ENCODE measurements at regions not wholly inside any gene's neighbourhood (a gene's known extent, or its start where the extent isn't known, plus 50 kb on each side); places are given as distances from the start of the nearest gene placed in this dataset.

DNA sequence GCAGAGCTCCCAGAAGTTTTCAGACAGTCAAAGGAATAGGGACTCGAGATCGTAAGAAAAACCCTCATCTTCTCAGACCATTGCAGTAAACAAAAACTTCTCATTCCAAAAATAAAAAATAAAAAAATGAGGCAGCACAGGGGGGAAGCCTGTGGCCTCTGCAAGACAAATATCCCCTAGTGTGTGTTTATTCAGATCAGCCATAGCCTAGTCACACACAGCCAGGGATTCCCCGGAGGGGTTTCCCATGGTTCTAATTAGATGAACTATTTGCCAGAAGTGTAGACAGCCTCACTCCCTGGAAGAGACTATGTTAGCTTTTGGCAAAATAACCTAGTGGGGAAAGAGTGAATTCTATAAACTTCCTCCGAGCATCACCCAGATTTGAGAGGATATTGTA is 122.9 kb upstream of the KLF7 start:
- no peaks in the 10 kb centered on the region for H3K9me2 ChIP-seq (ENCODE audit: insufficient read depth)
- no peaks in the 10 kb centered on the region for H3K27me3 ChIP-seq (ENCODE audit: insufficient read depth, low read length)
- intact Hi-C loops (cut with micrococcal nuclease): no loop called here
- no peak for DNase-seq (ENCODE audit: low read depth, low spot score)
- no peaks in the 10 kb centered on the region for H3K4me1 ChIP-seq (ENCODE audit: control insufficient read depth in 1 of 2, insufficient read depth in 2 of 2, low read length in 2 of 2)
- no peak overlapping the region for H3K27ac ChIP-seq (ENCODE audit: low read depth, low read length)
- H3K79me2 ChIP-seq (ENCODE audit: insufficient read depth, low read length): no peaks in the 10 kb centered on the region
- no peak overlapping the region for H2AFZ ChIP-seq (ENCODE audit: low read depth, low read length, poor library complexity, severe bottlenecking)
- no peak for ATAC-seq
- no peak overlapping the region for H3K4me2 ChIP-seq (ENCODE audit: low read length)
- no peaks in the 10 kb centered on the region for H3K9me3 ChIP-seq (ENCODE audit: control insufficient read depth in 1 of 2, insufficient read depth in 1 of 2, low read depth in 1 of 2, low read length in 2 of 2)
- H3K36me3 ChIP-seq (ENCODE audit: control insufficient read depth in 1 of 2, insufficient read depth in 2 of 2, low read length in 2 of 2): no peaks in the 10 kb centered on the region
- BruUV-seq (replicated peaks): no TSS peak
- no peak overlapping the region for H3K9ac ChIP-seq (ENCODE audit: low read length)
- ChIA-PET RAD21 (ENCODE audit: low non-redundant PET in 1 of 2, low total read pairs in 2 of 2, uncharacterized antibody in 2 of 2, unreplicated experiment in 2 of 2) (no interaction called here), POLR2A (no interaction called here), CTCF (no interaction called here)
- no peaks in the 10 kb centered on the region for H4K20me1 ChIP-seq (ENCODE audit: insufficient read depth)
- H3K4me3 ChIP-seq (replicated peaks in 1 of 2; ENCODE audit: low read depth in 1 of 2, low read length in 2 of 2): no peak overlapping the region
- TF ChIP-seq EZH2phosphoT487 (IDR thresholded peaks at IDR 0.05; ENCODE audit: borderline replicate concordance) (no peak), CEBPB (IDR thresholded peaks at IDR 0.05; ENCODE audit: low read depth) (no peak), ZFX (IDR thresholded peaks at IDR 0.05) (no peak), RAD21 (IDR thresholded peaks at IDR 0.05; ENCODE audit: low read depth) (no peak), SP1 (IDR thresholded peaks at IDR 0.05; ENCODE audit: low read depth) (no peak), ELF1 (IDR thresholded peaks at IDR 0.05; ENCODE audit: borderline replicate concordance, low read depth) (no peak), FOSL1 (IDR thresholded peaks at IDR 0.05; ENCODE audit: low read depth) (no peak)
- TF ChIP-seq, protein P1, sequence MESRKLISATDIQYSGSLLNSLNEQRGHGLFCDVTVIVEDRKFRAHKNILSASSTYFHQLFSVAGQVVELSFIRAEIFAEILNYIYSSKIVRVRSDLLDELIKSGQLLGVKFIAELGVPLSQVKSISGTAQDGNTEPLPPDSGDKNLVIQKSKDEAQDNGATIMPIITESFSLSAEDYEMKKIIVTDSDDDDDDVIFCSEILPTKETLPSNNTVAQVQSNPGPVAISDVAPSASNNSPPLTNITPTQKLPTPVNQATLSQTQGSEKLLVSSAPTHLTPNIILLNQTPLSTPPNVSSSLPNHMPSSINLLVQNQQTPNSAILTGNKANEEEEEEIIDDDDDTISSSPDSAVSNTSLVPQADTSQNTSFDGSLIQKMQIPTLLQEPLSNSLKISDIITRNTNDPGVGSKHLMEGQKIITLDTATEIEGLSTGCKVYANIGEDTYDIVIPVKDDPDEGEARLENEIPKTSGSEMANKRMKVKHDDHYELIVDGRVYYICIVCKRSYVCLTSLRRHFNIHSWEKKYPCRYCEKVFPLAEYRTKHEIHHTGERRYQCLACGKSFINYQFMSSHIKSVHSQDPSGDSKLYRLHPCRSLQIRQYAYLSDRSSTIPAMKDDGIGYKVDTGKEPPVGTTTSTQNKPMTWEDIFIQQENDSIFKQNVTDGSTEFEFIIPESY (IDR thresholded peaks at IDR 0.05; ENCODE audit: extremely low read depth, insufficient replicate concordance, low read length): no peak

DNA sequence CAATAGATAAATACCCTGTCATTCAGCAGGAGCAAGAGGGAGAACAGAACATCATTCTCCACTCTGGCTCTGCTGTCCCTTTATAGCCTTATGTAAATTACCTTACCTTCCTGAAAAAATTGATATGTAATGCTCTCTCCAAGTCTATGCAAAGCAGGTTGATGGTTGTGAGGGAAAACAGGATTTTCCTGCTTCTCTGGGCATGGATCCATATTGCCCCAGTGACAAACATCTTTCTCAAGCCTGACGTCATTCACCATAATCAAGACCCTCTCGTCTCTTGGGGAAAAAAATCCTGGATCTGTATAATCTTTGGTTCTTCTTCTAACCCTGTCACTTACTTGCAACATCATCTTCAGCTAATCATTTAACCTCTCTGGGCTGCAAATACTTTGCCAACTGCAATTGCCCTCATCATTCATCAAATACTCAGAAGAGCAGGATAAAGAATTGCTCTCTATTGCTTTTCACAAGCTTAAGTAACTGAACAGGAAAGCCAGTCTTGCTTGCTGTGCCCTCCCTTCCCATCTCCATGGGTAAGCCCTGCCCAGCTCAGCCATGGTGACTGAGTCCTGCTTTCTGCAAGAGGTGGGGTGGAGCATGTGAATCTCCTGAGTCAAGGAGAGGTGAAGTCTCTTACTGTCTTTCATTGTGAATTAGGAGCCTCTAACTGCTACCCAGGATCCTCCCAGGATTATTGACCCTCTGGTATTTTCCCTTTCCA is 123.7 kb upstream of the KLF7 start:
- ATAC-seq (no peak), DNase-seq (ENCODE audit: low read depth, low spot score) (no peak)
- no peak overlapping the region for H3K4me2 ChIP-seq (ENCODE audit: low read length)
- no peaks in the 10 kb centered on the region for H3K4me1 ChIP-seq (ENCODE audit: control insufficient read depth in 1 of 2, insufficient read depth in 2 of 2, low read length in 2 of 2)
- no peaks in the 10 kb centered on the region for H3K36me3 ChIP-seq (ENCODE audit: control insufficient read depth in 1 of 2, insufficient read depth in 2 of 2, low read length in 2 of 2)
- POLR2A ChIA-PET: no interaction called here
- intact Hi-C loops (cut with micrococcal nuclease): no loop called here
- CTCF ChIA-PET: no interaction called here
- no peaks in the 10 kb centered on the region for H3K27me3 ChIP-seq (ENCODE audit: insufficient read depth, low read length)
- no peak overlapping the region for H3K9ac ChIP-seq (ENCODE audit: low read length)
- H3K9me2 ChIP-seq (ENCODE audit: insufficient read depth): no peaks in the 10 kb centered on the region
- no peaks in the 10 kb centered on the region for H3K79me2 ChIP-seq (ENCODE audit: insufficient read depth, low read length)
- no TSS peak for BruUV-seq (replicated peaks)
- RAD21 ChIA-PET (ENCODE audit: low non-redundant PET in 1 of 2, low total read pairs in 2 of 2, uncharacterized antibody in 2 of 2, unreplicated experiment in 2 of 2): no interaction called here
- H3K27ac ChIP-seq (ENCODE audit: low read depth, low read length): no peak overlapping the region
- no peak for TF ChIP-seq YY1 (IDR thresholded peaks at IDR 0.05; ENCODE audit: extremely low read depth, insufficient replicate concordance, low read depth, low read length)
- TF ChIP-seq, protein P1 (IDR thresholded peaks at IDR 0.05; ENCODE audit: extremely low read depth, insufficient replicate concordance, low read length): no peak
- no peak for TF ChIP-seq CBX3 (IDR thresholded peaks at IDR 0.05; ENCODE audit: low read depth)
- no peak for TF ChIP-seq SP1 (IDR thresholded peaks at IDR 0.05; ENCODE audit: low read depth)
- TF ChIP-seq, protein P2, sequence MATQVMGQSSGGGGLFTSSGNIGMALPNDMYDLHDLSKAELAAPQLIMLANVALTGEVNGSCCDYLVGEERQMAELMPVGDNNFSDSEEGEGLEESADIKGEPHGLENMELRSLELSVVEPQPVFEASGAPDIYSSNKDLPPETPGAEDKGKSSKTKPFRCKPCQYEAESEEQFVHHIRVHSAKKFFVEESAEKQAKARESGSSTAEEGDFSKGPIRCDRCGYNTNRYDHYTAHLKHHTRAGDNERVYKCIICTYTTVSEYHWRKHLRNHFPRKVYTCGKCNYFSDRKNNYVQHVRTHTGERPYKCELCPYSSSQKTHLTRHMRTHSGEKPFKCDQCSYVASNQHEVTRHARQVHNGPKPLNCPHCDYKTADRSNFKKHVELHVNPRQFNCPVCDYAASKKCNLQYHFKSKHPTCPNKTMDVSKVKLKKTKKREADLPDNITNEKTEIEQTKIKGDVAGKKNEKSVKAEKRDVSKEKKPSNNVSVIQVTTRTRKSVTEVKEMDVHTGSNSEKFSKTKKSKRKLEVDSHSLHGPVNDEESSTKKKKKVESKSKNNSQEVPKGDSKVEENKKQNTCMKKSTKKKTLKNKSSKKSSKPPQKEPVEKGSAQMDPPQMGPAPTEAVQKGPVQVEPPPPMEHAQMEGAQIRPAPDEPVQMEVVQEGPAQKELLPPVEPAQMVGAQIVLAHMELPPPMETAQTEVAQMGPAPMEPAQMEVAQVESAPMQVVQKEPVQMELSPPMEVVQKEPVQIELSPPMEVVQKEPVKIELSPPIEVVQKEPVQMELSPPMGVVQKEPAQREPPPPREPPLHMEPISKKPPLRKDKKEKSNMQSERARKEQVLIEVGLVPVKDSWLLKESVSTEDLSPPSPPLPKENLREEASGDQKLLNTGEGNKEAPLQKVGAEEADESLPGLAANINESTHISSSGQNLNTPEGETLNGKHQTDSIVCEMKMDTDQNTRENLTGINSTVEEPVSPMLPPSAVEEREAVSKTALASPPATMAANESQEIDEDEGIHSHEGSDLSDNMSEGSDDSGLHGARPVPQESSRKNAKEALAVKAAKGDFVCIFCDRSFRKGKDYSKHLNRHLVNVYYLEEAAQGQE (IDR thresholded peaks at IDR 0.05; ENCODE audit: low read depth): no peak
- no peak for TF ChIP-seq CEBPB (IDR thresholded peaks at IDR 0.05; ENCODE audit: low read depth)
- no peak for TF ChIP-seq EZH2phosphoT487 (IDR thresholded peaks at IDR 0.05; ENCODE audit: borderline replicate concordance)
- H3K4me3 ChIP-seq (replicated peaks in 1 of 2; ENCODE audit: low read depth in 1 of 2, low read length in 2 of 2): no peak overlapping the region
- H3K9me3 ChIP-seq (ENCODE audit: control insufficient read depth in 1 of 2, insufficient read depth in 1 of 2, low read depth in 1 of 2, low read length in 2 of 2): no peaks in the 10 kb centered on the region
- no peaks in the 10 kb centered on the region for H4K20me1 ChIP-seq (ENCODE audit: insufficient read depth)
- no peak overlapping the region for H2AFZ ChIP-seq (ENCODE audit: low read depth, low read length, poor library complexity, severe bottlenecking)
